GM19043 (cell line): ENCODE measurements at regions not wholly inside any gene's neighbourhood (a gene's known extent, or its start where the extent isn't known, plus 50 kb on each side); places are given as distances from the start of the nearest gene placed in this dataset.
A peak's percentile ranks its signal among the peaks of the same experiment; 100 is the strongest.
"Not testable (repeated sequence)": the region's sequence is repeated elsewhere in the genome, so short reads cannot be mapped to it uniquely, and the experiment has no call there.

ENCODE experiments used
- ATAC-seq: cut with Tn5 transposase; IDR thresholded peaks from one replicate; pipeline ENCODE4 v1.9.1; 2021; ENCODE audit warnings: low read depth; ENCODE audit not compliant: unreplicated experiment

DNA sequence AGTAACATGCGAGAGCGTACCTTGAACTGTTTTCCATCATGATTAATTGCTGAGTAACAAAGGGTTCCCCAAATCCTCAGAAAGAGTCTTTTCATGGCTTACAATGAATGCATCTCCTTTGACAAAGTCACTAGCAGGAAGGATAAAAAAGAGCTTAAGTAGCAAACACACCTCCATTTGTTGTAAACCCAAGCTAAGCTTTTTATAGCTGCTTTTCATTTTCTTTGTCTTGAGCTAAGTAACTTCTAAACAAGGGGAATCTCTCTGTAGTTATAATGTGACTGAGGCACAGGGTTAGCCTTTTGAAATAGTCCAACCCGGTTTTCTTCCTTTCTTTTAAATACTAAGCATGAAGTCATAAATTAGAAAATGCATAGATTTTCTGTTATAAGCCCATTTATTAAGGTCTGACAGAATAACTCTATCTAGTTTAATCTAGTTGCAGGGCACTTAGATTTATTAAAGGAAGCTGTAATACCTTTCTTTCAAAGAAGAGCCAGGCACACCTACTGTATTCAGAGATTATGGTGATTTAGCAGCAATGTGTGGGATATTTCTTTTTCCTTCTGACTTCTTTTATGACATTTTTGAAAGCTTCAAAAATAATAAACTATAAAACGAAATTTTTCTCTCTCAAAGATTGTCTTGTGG lies 226.9 kb upstream of the SMIM31 start:
- no peak for ATAC-seq

DNA sequence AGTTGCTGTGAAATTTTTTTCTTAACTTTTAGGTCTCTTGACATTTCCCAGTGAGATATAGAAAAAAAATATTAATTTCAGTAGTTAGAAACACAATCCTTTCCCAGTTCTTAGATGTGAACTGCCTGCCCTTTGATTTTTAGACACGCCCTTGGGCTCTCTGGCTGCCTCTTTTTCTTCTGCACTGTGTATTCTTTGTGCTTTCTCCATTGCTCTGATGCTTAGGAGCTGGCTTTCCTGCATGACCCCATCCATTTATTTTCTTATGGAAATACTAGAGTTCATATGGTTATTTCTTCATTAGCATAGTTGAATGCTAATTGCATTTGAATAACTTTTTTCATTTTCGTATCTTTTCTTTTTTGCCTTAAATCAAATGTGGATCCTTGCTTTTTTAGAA lies 224.9 kb upstream of the SMIM31 start:
- ATAC-seq, result no peak

DNA sequence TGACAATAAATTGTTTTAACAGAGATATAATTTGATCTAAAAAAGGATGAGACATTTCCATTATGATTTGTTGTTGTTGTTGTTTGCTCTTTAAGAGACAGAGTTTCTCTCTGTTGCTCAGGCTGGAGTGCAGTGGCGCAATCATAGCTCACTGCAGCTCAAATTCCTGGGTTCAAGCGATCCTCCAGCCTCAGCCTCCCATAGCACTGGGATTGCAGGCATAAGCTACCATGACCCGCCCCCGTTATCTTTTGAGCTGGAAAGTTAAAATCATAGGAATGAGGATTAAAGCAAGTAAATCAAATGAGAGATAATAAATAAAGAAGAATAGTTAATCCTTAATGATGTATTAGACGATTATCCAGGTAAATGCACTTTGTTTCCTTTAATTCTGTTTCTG lies 224.4 kb upstream of the SMIM31 start:
- ATAC-seq, result no peak

DNA sequence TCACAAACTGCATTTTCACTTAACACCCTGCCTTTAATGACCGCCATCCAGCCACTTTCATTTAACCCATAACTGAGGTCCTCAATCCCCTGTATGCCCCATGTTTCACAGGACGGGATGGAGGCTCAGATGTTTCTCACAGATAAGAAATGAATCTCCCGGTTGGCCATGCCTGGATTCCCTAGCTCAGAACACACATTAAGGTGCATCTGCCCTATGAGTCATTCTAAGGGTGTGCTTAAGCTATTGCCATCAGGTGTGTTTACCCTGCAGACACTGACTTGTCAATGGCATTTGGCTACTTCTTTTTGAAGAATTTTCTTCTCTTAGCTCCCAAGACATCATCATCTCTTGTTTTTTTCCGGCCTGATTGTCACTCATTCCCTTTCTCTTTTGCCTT lies 222.6 kb upstream of the SMIM31 start:
- no peak for ATAC-seq

DNA sequence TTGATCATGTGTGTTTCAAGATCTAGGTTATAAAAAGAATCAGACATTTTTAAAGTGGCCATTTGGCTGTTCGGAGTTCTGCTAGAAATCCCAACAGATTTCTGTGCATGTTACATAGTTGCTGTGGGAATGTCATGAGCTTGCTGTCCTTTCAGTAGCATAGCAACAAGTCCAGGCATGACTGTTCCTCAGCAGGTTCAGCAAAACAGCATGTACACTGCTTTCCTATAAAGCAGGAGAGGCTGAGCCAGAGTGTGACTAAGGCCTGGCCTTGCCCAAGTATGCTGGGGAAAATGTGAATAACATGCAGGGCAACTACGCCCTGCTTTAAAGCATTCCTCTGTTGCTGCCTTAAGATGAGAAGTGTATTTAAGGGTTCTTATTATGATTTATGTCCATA lies 217.1 kb upstream of the SMIM31 start:
- no peak for ATAC-seq

DNA sequence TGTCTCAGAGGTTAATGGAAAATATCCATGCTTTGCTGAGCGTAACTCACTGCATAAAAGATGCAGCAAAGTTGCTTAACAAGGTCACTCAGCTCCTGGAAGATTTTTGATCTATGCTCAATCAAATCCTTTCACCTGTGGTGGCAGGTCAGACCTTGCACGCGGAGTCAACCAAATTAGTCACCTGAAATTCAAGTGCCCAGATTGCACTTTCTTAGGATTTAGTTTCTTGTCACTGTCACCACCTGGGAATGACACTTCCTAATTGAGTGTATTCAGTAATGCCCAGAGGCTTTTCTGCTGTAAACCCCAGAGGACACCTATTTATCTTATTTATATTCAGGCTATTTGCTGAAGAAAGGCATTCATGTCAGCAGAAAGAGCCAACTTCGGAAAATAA lies 215.8 kb upstream of the SMIM31 start:
- no peak for ATAC-seq

DNA sequence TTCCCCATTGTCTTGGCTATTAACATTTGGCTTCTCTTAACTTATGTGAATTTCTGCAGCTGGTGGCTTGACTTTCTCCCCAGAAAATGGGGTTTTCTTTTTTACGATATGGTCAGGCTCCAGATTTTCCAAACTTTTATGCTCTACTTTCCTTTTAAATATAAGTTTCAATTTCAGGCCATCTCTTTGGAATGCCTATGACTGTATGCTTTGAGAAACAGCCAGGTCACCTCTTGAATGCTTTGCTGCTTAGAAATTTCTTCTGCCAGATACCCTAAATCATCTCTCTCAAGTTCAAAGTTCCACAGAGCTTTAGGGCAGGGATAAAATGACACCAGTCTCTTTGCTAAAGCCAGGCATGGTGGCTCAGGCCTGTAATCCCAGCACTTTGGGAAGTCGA lies 212.9 kb upstream of the SMIM31 start:
- ATAC-seq, result no peak

DNA sequence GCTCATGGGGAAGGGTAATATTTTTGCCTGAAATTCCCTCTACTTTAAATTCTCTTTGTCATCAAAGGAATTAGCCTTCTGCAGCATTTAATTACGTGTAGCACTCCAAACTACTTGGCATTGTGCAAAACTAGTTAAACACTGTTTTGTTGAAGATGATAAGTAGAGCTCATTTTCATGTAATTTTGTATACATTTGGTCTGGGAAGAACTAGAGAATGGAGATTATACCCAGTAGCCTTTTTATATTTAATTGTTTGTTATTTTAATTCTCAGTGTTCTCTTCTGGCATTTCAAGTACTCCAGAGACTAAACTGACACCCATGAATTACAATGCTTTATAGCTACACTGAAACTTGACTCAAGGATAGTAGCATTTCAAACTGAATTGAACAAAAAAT lies 211.5 kb upstream of the SMIM31 start:
- ATAC-seq, result no peak

DNA sequence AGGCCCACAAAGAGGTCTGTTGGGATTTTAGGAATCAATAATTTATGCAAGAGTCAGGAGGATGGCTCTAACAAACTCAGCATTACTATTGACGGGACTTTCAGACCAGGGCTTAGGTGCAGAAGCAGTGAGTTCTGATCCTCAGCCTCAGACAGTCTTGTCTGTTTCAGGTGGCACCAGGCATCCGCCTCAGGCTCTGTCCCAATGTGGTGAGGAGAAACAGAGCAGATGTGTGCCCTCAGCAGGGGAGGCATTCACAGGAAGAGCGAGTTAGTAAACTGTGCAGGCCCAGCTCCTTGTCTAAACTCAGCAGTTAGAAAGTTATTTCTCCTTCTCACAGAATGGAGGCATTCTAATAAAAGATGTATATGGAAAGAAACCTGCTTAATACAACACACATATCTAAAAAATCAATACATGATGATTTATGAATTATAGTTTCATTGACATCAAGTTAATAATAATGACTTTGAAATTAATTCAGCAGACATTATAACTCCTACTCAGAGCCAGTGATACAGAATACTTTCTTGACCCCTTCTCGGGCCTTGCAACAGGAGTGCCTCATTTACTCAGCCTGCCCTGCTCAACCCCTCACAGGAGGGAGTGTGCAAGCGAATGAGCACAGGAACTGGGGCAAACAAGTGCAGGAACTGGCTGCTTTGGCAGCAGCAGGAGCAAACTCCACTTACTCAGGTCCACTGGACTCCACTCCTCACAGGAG lies 202.8 kb upstream of the SMIM31 start:
- ATAC-seq, result no peak

DNA sequence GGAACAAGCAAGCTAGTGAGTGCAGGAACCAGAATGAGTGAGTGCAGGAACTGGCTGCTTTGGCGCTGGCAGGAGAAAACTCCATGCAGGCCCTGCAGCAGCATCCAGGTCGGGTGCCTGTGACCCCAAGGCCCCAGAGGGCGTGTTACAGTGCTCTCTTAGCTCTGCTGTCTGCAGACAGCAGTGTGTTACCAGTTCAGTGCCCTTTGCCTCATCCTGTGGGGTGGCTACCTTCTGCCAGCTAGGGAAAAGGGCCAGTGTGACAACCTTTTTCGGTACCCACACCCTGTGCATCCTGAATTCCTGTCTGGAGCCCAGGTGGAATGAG lies 202.3 kb upstream of the SMIM31 start:
- no peak for ATAC-seq

DNA sequence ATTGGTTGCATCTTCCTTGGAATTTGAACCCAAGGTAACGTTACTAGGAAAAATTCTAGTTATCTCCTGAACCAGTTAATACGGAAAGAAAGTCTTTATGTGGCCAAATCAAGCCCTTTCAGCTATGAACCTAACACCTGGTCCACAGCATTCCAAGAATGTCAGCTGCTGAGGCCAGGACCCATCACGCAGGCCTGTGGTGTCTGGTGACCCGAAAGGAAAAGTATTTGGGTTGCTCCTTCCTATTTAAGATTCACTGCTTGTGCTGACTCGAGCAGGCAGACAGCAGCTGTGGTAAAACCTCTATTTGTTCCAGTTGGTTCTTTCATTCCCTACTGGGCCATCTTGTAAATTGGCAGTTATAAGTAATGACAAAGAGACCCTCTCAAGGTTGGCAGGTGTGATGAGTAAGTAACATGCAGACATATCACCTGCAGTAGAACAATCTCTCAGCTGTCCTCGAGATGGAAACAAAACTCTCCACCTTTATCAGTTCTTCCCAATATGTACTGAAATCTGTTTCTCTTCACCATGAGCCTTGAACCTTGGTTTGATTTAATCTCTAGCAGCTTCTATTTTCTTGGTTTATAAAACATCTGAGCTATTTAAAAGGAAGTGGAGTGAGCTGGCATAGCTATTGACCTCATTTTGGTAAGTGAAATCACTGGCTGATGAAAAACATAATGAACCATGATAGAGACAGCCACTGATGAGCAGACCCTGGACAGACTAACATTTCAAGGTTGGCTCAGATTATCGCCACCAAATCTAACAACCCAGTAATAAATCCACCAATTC lies 182.1 kb upstream of the SMIM31 start:
- ATAC-seq, result no peak

DNA sequence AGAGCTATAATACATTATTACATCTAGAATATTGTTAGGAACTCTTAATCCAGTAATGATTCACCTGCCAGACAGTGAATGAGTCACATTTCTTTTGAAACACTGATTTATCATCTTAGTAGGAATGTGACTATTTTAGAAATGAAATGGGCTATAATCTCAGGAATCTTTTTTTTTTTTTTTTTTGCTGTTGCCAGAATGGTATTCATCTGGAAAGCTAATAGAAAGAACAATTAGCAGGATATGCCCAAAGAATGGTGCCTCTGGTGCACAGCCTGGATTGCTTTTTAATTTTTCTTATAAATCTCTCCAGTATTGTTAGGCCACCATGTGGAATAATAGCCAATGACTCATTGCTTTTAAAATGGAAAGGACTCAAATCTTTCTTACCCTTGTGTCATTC lies 181.1 kb upstream of the SMIM31 start:
- no peak for ATAC-seq

DNA sequence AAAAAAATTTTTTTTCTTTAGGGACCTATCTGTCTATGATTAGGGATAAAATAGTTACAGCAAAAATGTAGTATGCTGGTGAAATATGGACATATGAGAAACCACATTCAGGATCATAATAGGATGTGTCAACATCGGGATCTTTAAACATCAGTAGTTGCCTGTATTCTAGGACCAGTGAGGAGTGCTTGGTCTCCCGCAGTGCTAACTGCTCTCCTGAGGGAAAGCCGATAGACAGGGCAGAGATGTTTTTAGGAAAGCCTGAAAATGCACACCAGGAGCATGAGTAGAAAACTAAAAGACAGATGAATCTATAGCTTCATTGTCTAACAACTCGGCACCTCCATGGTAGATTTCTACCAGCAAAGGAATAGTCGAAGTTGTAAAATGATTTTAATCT lies 178.1 kb upstream of the SMIM31 start:
- no peak for ATAC-seq

DNA sequence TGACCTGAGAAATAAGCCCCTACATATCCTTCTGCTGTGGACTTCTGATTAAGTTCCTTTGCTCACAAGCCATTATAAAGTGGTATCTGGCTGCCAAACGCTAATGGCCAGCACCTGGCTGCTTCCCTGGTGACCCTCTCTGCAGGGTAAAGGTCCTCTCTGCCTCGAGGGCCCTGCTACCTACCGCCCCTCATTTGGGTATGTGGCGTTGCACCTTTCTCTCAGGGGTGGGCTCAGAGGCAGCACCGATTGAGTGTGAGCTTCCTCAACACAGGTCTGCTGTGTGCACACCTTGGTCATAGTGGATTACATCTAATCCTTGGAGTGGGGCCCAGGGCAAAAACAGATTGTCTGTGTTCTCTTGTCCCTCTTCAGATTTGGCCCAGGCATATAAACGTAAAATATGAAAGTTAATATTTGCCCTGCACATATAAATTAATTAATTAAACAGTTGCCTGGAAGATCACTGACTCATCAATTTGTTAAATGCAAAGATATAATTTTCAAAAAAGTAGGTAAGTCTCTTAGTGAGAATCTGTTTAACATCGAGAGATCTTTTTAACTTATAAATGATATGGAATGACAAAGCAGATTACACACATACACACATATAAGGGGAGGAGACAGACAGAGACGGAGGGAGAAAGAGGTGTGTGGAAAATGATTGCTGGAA lies 174.5 kb upstream of the SMIM31 start:
- no peak for ATAC-seq

DNA sequence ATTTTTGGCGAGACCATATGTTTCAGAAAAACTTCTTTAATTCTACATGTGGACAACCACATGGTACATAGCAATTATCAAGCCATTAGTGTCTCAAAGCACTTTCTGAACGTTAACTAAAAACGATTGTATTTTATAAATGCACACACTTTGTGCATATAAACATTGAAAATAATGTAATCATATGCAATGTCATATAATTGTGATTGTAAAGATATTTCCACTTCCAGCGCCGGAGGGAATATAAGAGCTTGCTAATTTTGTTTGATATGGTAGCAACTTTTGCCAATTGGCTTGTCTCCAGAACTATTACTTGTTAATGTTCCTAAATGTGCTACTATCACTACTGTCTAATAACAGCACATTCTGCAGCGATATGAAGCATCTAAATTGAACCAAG lies 162.3 kb upstream of the SMIM31 start:
- no peak for ATAC-seq

DNA sequence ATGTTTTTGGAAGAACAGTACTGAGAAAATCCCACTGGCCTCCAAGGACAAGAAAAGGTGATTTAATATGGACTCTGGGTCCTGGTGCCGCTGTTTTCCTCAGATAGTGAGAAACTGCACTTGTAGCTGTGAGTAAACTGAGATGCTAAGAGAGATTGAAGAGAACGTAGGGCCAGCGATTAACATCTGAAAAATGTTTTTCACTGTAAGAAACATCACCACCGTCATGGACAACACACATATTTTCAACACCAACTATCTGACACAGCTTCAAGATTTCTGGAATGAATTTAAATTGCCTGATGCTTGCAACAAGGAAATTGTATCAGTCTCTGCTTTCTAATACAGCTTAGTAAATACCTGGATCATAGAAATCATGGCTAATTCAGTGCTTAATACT lies 158.2 kb upstream of the SMIM31 start:
- no peak for ATAC-seq

DNA sequence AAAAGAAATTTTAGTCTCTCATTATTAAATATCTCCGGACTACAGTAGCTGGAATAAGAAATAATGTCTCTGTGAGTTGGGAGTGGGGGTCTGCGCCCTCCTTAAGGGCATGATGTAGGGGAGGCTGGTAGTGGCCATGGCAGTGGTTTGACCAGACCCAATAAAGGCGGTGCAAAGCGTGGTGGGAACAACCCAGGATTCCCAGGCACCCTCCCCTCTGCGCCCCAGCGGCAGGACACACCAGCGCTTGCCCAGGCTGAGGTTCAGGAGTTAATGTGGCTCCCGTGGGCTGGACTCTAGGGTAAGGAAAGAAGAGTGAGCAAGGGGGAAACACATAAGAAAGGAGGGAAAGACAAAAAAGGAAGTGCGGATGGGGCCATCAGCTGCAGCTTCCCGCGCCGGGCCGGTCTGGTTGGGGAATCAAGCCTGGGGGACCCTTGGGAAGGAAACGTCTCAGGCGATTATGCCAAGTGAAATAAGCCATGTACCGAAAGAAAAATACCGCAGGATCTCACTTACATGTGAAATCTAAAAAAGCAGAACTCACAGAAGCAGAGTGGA lies 157.5 kb upstream of the SMIM31 start:
- ATAC-seq, result no peak

DNA sequence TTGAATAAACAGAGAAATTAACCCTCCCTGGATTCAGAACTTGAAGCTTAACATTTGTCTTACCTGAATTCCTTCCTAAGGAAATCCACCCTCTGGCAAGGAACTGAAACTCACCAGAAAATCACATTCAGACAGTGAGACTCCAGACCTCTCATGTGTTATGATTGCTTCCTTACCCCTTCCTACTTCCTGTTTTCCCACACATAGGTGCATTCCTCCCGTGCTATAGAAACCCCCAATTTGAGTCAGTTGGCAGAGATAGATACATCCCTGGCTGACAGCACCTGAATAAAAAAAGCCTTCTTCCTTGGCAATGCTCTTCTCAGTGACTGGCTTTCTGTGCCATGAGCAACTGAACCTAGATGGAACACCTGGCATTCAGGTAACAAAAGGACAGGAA lies 157.0 kb upstream of the SMIM31 start:
- no peak for ATAC-seq

DNA sequence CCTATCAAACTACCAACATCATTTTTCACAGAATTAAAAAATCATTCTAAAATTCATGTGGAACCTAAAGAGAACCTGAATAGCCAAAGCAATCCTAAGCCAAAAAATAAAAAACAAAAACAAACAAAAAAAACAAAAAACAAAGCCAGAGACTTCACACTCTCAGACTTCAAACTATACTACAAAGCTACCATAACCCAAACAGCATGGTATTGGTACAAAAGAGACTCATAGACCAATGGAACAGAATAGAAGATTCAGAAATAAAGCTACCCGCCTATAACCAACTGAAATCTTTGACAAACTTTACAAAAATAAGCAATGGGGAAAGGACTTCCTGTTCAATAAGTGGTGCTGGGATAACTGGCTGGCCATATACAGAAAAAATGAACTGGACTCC lies 152.3 kb upstream of the SMIM31 start:
- ATAC-seq, result no peak

DNA sequence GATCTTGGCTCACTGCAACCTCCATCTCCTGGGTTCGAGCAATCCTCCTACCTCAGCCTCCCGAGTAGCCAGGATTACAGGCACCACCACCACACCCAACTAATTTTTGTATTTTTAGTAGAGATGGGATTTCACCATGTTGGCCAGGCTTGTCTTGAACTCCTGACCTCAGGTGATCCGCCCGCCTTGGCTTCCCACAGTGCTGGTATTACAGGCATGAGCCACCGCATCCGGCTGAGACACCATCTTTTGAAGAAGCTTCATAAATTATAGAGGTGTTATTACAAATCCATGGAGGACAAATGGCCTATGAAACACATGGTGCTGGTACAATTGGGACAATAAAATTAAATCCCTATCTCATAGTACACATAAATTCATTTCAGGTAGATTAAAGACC lies 148.1 kb upstream of the SMIM31 start:
- ATAC-seq, result not testable (repeated sequence)

DNA sequence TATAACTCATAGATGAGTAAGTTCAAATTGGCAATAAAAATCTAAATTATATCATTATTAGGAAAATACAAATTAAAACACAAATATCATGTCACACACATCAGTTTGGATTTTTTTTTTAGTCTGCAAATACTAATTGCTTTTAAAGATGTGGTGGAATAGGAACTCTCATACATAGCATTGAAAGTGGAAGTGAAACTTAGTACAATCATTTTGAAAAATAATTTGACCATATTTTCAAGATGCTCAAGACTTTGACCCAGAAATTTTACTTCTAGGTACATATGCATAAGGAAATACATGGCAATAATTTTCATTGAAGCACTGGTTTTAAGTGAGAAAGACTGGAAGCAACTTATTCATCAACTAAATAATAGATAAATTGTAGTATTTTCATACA lies 147.5 kb upstream of the SMIM31 start:
- peak; percentile 91 for ATAC-seq
